K562 (cell line): ENCODE measurements at regions not wholly inside any gene's neighbourhood (a gene's known extent, or its start where the extent isn't known, plus 50 kb on each side); places are given as distances from the start of the nearest gene placed in this dataset.

Experiments
- ATAC-seq: fragments of 200-7000 bp; cut with Tn5 transposase; 3 replicates; pipeline ENCODE4 v1.9.1; 2020; ENCODE audit warnings: moderate library complexity
- BruUV-seq: library from RNA; stranded (reverse); fragments of 400-500 nt; replicated peaks from 2 replicates; lab custom pipeline; 2021; lab: Mats Ljungman, UMichigan
- CTCF ChIA-PET: fragments of 300-600 bp; formaldehyde crosslinking; extraction: SDS; loops from one replicate; lab custom pipeline; 2021; ENCODE audit warnings: low intra/inter-chr PET ratio; lab: Yijun Ruan, JAX
- POLR2A ChIA-PET: fragments of 300-600, 350-650 bp; sonication (Branson Sonifier 250); formaldehyde crosslinking; extraction: SDS; loops from one replicate; lab custom pipeline; 2021; ENCODE audit warnings: antibody characterized with exemption, inconsistent platforms; lab: Yijun Ruan, JAX
- DNase-seq, 4 experiments: peaks; one replicate each; pipeline versions ENCODE4 v3.0.0 to v3.0.0-alpha.2; 2011 to 2018; ENCODE audit warnings: low spot score in 3 of 4, mixed read lengths in 3 of 4; ENCODE audit errors: extremely low read depth in 1 of 4
- FAIRE-seq: peaks from 2 replicates; lab custom pipeline; 2011; peaks lifted over from hg19 to GRCh38; lab: Jason Lieb, UNC
- H2AFZ ChIP-seq: 2 replicates; pipeline ENCODE4 v1.6.0; 2011; ENCODE audit warnings: low read depth, low read length, control low read depth, inconsistent platforms
- H3K27ac ChIP-seq: fragments of 200-600 bp; 3 replicates; pipeline ENCODE4 v1.8.0; 2011; ENCODE audit warnings: low read depth, mild to moderate bottlenecking, control low read depth, inconsistent platforms, low read length, moderate library complexity, mixed read lengths; ENCODE audit errors: extremely low read depth
- H3K27me3 ChIP-seq, 2 experiments: fragments of 300-600 bp in 1 of 2; 2 replicates in 1 of 2; 3 replicates in 1 of 2; pipeline versions ENCODE4 v1.6.0 to v1.8.0; 2011; ENCODE audit warnings: inconsistent platforms in 2 of 2, low read length in 2 of 2, mild to moderate bottlenecking in 1 of 2, mixed read lengths in 1 of 2, moderate library complexity in 1 of 2; ENCODE audit not compliant: control insufficient read depth in 2 of 2, insufficient read depth in 2 of 2
- H3K36me3 ChIP-seq: fragments of 300-600 bp; 3 replicates; pipeline ENCODE4 v1.8.0; 2011; ENCODE audit warnings: mild to moderate bottlenecking, low read length, inconsistent platforms; ENCODE audit not compliant: control insufficient read depth, insufficient read depth
- H3K4me1 ChIP-seq, 2 experiments: fragments of 200-600 bp in 1 of 2; replicated peaks in 1 of 2; 2 replicates in 1 of 2; 3 replicates in 1 of 2; pipeline versions ENCODE4 v1.5.1 to v1.8.0; 2011; ENCODE audit warnings: inconsistent platforms in 2 of 2, low read length in 2 of 2, mild to moderate bottlenecking in 1 of 2, mixed read lengths in 1 of 2, moderate library complexity in 1 of 2; ENCODE audit not compliant: control insufficient read depth in 2 of 2, insufficient read depth in 2 of 2
- H3K4me2 ChIP-seq: 2 replicates; pipeline ENCODE4 v1.6.1; 2011; ENCODE audit warnings: low read length, control low read depth, inconsistent platforms, mixed read lengths; ENCODE audit not compliant: insufficient read depth
- H3K4me3 ChIP-seq: fragments of 200-600 bp; sonication (generic), shearing (Covaris generic); 2 replicates; pipeline ENCODE4 v1.5.1; 2016; ENCODE audit warnings: control low read depth, inconsistent platforms
- H3K79me2 ChIP-seq: fragments of 200-600 bp; 3 replicates; pipeline ENCODE4 v1.8.0; 2011; ENCODE audit warnings: low read length, inconsistent platforms; ENCODE audit not compliant: control insufficient read depth, insufficient read depth
- H3K9ac ChIP-seq, 2 experiments: 2 replicates each; pipeline versions ENCODE4 v1.6.0 to v1.6.1; 2011; ENCODE audit warnings: low read depth in 2 of 2, low read length in 2 of 2, control low read depth in 1 of 2, inconsistent platforms in 1 of 2, mild to moderate bottlenecking in 1 of 2, mixed read lengths in 1 of 2; ENCODE audit not compliant: insufficient read depth in 1 of 2
- H3K9me1 ChIP-seq: one replicate; pipeline ENCODE4 v1.6.0; 2011; ENCODE audit warnings: inconsistent platforms, mild to moderate bottlenecking, low read length, moderate library complexity; ENCODE audit not compliant: control insufficient read depth, insufficient read depth
- H3K9me3 ChIP-seq: replicated peaks from 2 replicates; pipeline ENCODE4 v1.5.1; 2011; ENCODE audit warnings: low read depth, low read length, inconsistent platforms; ENCODE audit not compliant: control insufficient read depth, insufficient read depth
- H4K20me1 ChIP-seq: replicated peaks from 2 replicates; pipeline ENCODE4 v1.6.1; 2011; ENCODE audit warnings: low read length, inconsistent platforms, mixed read lengths; ENCODE audit not compliant: control insufficient read depth, insufficient read depth
- SMARCA4 ChIP-seq: fragments of 450-650 bp; IDR thresholded peaks from 2 replicates; pipeline ENCODE4 v1.6.1; 2016
- TEAD4 ChIP-seq, 2 experiments: sonication (generic) in 1 of 2; formaldehyde crosslinking in 1 of 2; IDR thresholded peaks; 2 replicates each; pipeline versions ENCODE4 v1.6.1 to v1.8.0; 2012 to 2022; ENCODE audit warnings: borderline replicate concordance in 1 of 2, inconsistent platforms in 1 of 2, low read length in 1 of 2, mild to moderate bottlenecking in 1 of 2, missing genetic modification reagents in 1 of 2
- ZKSCAN1 ChIP-seq: fragments of 150-350 bp; IDR thresholded peaks from 2 replicates; pipeline ENCODE4 v1.6.1; 2016; ENCODE audit warnings: low read depth, low read length
- ZNF133 ChIP-seq: fragments of 250-450 bp; sonication (Bioruptor Pico); IDR thresholded peaks from 2 replicates; pipeline ENCODE4 v1.4.0; 2020; ENCODE audit warnings: mild to moderate bottlenecking
- WGBS: fragments of 100-300 bp; shearing (Covaris generic); methylation state at CpG from one replicate; pipeline ENCODE4 v1.1.6; 2016; ENCODE audit warnings: low coverage, mixed read lengths; ENCODE audit not compliant: insufficient coverage; ENCODE audit errors: missing lambda C conversion rate; 5-methylcytosine and 5-hydroxymethylcytosine counted together
- in situ Hi-C: fragments of 300-500 bp; cut with MboI; formaldehyde crosslinking; loops from 4 replicates; pipeline ENCODE4 v1.15.0; 2018; ENCODE audit warnings: inconsistent platforms, mixed read lengths
- intact Hi-C: fragments of 100-400 bp; cut with micrococcal nuclease; formaldehyde crosslinking; loops from 2 replicates; pipeline ENCODE4 v1.14.2; 2022
- TF ChIP-seq, protein P1 (sequence below): fragments of 250-450 bp; sonication (Bioruptor Pico); IDR thresholded peaks from 2 replicates; pipeline ENCODE4 v1.6.1; 2021; ENCODE audit warnings: mild to moderate bottlenecking
- TF ChIP-seq, protein P2 (sequence below): fragments of 450-650 bp; IDR thresholded peaks from 2 replicates; pipeline ENCODE4 v1.6.1; 2014; ENCODE audit warnings: low read depth, mild to moderate bottlenecking, moderate library complexity, borderline replicate concordance
- TF ChIP-seq, protein P3 (sequence below): fragments of 450-650 bp; formaldehyde crosslinking; IDR thresholded peaks from 2 replicates; pipeline ENCODE4 v1.4.0; 2020; ENCODE audit warnings: mild to moderate bottlenecking

DNA sequence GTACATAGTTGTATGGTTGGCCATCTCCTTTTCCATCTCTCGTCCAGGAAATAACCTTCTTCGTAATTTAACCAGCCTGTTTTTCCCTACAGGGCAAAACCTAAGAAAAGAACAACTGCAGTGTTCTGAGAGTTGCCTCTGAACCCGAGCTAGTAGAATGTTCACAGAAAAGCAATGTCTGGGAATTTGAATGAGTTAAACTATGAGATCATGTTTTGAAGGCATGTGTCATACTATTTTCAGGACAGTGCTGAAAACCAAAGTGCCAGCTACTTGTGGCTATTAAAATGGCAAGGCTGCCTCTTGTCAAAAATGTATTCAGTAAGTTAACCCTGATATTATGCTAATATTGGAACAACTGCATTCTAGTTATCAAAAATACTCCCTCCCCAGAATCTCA, 482.9 kb upstream of the SPRED2 start:
- Histone ChIP-seq H3K4me1 (no peaks in the 10 kb centered on the region; a peak in 1 of 5 replicates), H3K9ac (no peak overlapping the region), H3K79me2 (no peaks in the 10 kb centered on the region), H3K4me2 (no peak overlapping the region), H3K27me3 (no peaks in the 10 kb centered on the region), H3K9me3 (no peaks in the 10 kb centered on the region), H4K20me1 (no peaks in the 10 kb centered on the region), H2AFZ (no peak overlapping the region), H3K4me3 (no peak overlapping the region), H3K9me1 (no peaks in the 10 kb centered on the region), H3K27ac (no peak overlapping the region), H3K36me3 (no peaks in the 10 kb centered on the region)
- intact Hi-C loops (loop anchor here (10.0 kb wide), 1 partner anchor 660 kb away; no protein-coding TSS in a partner anchor), in situ Hi-C loops (no loop called here)
- no peak for DNase-seq
- BruUV-seq, result no TSS peak
- no peak for ATAC-seq
- ChIA-PET CTCF (no interaction called here), POLR2A (no interaction called here)
- no peak for FAIRE-seq
- TF ChIP-seq, protein P1, sequence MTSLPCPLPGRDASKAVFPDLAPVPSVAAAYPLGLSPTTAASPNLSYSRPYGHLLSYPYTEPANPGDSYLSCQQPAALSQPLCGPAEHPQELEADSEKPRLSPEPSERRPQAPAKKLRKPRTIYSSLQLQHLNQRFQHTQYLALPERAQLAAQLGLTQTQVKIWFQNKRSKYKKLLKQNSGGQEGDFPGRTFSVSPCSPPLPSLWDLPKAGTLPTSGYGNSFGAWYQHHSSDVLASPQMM (CRISPR knock-in tag), result no peak
- TF ChIP-seq SMARCA4 (no peak), ZNF133 (CRISPR knock-in tag) (no peak), ZKSCAN1 (no peak), TEAD4 (IDR thresholded peaks at IDR 0.05; ENCODE audit: low read length) (no peak), TEAD4 (CRISPR knock-in tag; IDR thresholded peaks at IDR 0.05; ENCODE audit: borderline replicate concordance) (no peak)
- TF ChIP-seq, protein P2, sequence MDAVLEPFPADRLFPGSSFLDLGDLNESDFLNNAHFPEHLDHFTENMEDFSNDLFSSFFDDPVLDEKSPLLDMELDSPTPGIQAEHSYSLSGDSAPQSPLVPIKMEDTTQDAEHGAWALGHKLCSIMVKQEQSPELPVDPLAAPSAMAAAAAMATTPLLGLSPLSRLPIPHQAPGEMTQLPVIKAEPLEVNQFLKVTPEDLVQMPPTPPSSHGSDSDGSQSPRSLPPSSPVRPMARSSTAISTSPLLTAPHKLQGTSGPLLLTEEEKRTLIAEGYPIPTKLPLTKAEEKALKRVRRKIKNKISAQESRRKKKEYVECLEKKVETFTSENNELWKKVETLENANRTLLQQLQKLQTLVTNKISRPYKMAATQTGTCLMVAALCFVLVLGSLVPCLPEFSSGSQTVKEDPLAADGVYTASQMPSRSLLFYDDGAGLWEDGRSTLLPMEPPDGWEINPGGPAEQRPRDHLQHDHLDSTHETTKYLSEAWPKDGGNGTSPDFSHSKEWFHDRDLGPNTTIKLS, result no peak
- TF ChIP-seq, protein P3, sequence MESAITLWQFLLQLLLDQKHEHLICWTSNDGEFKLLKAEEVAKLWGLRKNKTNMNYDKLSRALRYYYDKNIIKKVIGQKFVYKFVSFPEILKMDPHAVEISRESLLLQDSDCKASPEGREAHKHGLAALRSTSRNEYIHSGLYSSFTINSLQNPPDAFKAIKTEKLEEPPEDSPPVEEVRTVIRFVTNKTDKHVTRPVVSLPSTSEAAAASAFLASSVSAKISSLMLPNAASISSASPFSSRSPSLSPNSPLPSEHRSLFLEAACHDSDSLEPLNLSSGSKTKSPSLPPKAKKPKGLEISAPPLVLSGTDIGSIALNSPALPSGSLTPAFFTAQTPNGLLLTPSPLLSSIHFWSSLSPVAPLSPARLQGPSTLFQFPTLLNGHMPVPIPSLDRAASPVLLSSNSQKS (CRISPR knock-in tag), result no peak
- WGBS, result 16% methylated on average over 3 of the region's 3 CpGs
